GM21381 (cell line): ENCODE measurements at regions not wholly inside any gene's neighbourhood (a gene's known extent, or its start where the extent isn't known, plus 50 kb on each side); places are given as distances from the start of the nearest gene placed in this dataset.

Source experiments
- ATAC-seq: cut with Tn5 transposase; IDR thresholded peaks from one replicate; pipeline ENCODE4 v1.9.1; 2021; ENCODE audit warnings: mild to moderate bottlenecking, moderate library complexity; ENCODE audit not compliant: unreplicated experiment

DNA sequence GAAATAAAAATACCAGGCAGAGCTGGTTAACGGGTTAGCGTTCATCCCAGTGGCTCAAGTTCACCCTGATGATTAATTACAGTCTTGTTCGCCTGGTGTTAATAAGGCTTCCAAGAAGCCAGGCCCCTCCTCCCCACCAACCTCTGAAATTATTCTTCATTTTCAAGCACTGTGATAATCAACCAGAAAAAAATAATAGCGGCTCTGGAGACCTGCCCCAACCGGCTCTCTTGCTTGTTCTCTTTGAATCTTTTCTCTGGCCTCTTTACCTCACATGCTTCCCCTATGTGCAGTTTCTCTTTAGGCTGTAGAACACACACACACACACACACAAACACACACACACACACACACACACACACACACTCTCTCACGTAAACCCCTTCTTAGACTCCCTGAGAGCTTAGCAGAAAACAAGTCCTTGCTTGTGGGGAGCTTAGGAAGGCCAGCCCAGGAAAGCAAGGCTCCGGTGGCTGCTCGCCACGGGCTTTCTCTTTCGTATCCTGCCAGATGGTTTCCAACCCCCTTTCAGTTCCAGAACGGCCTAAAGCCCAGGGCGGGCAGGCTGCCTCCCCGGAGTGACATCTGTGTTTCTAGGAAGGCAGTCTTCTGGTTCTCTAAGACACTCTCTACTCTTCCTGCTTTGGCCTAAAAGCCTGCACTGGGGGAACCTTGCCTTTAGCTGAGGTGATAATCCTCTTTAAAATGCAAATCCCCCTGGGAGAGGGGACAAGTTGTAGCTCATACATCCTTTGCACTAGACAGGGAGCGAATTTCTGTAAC, 106.4 kb upstream of the SESN3 start:
- peak; percentile 92 for ATAC-seq

DNA sequence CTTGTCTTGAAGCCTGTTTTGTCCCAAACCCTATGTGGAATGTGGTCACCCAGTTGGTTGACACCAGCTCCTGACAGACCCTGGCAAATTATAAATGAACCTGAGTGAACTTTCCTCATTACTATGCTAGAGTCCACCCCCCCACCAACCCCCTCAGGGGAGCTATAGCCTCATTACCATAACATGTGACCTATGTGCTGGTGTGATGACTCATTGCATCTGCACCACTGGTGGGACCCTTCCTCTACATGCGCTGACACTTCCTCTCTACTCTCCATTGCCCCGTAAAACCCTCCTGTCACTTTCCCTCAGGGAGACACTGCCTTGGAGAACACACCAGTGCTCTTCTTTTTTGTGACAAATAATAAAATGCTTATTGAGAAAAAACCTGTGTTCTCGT, 105.0 kb upstream of the SESN3 start:
- no peak for ATAC-seq

DNA sequence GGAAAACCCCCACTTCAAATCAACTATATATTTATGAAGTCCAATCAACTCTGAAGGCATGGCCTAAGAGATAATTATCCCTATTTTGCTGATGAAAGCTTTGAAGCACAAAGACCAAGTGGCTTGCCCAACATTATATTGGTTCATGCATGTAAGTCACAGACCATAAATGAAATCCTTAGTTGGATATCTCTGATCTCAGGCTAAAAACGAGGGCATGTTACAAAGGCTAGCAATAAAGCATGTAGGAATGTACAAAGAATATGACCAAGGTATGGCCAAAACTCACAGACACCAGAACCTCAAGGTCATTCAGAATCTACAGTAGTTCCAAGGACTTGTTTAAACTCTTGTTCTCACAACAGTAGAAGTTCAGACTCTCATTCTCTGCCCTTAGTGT, 100.2 kb upstream of the SESN3 start:
- no peak for ATAC-seq

DNA sequence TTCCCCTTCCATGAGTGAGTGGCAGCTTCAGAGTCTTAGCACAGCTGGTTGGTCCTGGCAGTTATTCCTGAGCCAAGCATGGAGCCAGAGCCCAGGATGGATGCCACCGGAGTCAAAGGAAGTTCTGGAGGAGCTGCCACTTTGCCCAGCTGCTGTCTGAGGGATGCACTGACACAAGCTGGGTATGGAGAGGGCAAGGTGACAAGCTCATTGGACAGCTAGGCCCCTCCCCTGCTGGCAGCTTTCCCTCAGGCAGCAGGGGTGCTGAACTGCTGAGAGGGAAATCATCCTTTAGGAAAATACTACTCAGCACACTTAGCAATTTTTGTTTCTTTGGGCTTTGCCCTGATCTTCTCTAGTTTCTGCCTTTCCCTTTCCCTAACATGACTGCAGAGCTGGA, 99.3 kb upstream of the SESN3 start:
- no peak for ATAC-seq

DNA sequence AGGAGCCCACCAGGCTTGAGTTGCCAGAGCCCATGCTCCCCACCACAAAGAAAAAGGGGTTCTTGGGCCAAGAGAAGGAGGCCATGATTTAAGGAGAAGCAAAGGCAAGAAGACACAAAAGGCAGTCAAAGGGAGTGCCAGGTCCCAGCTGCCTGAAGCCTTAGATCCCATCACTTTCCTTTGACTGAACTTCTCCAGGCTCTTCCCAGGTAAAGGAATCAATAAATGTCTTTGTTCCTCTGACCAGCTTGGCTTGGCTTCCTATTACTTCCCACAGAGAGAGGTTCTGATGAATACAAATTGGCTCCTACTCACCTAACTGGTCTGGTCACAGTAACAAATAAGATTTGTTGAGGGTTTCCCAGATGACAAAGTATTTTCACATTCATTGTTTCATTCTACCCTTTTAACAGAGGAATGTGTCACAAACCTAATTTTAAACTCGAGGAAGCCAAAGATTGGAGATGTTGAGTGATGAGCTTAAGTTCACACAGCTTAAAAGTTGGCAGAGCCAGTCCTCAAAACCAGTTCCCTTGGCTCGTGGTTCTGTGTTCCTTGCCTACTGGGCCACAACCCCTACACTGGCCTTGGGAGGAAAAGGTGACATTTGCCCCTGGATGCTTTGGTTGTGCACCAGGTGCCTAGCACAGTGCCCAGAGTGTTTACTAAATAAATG, 96.4 kb upstream of the SESN3 start:
- ATAC-seq = no peak

DNA sequence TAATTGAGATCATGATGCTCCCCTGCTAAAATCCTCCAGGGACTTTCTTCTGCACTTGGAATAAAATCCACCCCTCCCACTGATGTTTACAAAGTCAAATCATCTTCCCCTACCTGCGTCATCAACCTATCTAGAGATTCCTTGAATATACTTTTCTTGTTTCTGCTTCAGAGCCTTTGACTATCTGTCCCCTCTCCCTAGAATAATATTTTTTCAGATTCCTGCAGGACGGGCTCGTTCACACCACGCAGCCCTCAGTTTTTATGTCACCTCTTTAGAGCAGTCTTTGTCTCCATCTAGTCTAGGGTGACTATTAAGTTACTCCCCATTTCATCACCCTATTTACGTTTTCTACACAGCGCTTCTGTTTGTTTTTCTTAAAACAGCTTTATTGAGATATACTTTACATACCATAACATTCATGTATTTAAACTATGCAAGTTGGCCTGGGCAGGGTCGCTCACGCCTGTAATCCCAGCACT, 94.8 kb upstream of the SESN3 start:
- no peak for ATAC-seq

DNA sequence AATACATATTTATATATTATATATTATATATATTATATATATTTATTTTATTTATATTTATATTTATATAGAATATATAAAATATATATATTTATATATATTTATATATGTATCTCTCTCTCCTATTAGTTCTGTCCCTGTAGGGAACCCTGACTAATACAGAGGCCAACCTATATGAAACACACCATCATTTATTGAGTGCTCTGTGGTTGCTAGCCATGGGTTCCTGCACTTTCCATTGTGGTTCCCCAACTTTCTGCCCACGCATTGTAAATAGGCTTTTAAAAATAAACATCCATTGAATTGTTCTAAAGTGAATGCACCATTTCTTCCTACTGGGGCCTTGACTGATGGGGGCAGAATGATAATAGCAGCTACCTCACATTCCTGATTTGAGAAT, 93.8 kb upstream of the SESN3 start:
- ATAC-seq = no peak

DNA sequence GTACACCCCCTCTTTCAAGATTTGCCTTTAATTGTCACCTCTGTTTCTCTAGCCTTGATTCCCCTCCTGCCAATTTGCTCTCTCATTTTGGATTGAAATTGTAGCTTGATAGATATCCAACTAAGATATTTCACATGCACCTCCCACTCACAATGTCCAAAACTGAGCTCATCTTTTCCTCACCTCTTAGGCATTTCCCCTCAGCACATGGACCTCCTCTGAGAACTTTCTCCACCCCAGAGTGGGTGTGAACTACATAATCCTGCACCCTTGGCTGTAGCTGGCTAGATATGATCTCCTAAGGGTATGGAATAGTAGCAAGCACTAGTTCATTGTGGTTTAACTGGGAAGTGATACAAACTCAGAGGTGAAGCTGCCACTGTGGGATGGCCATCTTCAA, 91.5 kb upstream of the SESN3 start:
- ATAC-seq = no peak

DNA sequence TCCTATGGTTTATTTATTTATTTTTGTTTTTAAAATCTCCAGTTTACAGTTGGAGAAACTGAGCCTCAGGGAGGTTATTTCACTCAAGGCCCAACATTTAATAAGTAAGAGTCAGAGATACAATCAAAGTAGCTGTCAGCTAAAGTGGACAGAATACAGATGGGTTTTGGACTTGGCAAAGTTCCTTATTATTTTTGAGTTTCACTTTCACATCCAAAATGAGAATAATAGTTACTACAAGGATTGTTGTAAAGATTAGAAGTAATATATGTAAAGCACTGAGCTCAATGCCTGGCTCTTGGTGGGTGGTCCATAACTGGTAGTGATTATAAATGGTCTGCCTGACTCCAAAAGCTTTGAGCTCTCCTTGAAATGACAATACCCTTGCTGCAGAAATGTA, 87.5 kb upstream of the SESN3 start:
- ATAC-seq = no peak

DNA sequence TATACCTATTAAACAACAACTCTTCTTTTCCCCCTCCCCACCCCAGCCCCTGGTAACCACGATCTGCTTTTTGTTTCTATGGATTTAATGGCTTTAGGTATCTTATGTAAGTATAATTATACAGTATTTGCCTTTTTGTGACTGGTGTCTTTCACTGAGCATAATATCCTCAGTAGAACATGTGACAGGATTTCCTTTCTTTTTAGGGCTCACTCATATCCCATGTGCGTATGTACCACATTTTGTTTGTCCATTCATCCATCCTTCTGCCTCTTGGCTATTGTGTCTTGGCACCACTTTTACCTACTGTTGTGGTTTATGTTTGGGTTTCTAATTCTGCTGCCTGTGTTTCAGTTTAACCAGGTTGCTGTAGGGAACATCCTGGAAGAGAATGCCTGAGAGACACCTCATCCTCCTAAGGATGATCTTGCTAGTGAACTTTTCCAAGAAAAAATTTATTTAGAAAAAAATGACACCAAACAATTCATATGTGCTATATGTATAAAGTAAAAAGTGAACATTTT, 77.6 kb upstream of the SESN3 start:
- ATAC-seq = no peak

DNA sequence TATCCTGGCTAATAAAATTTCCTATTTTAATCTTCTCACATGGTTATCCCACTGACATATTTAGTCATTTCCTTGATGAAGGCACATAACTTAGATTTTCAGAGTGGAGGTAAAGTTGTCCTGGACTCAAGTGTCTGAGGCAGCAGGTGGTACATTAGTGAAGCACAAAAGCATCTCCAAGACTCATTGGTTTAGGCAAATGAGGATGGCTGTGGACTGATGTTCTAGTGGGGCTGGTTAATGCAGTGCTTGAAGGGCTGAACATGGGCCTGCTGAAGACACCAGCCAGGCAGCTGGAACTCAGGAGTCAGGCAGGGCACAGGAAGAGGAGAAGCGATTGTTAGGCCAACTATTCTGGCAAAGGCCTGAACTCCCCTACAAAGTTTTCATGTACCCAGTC, 76.3 kb upstream of the SESN3 start:
- no peak for ATAC-seq

DNA sequence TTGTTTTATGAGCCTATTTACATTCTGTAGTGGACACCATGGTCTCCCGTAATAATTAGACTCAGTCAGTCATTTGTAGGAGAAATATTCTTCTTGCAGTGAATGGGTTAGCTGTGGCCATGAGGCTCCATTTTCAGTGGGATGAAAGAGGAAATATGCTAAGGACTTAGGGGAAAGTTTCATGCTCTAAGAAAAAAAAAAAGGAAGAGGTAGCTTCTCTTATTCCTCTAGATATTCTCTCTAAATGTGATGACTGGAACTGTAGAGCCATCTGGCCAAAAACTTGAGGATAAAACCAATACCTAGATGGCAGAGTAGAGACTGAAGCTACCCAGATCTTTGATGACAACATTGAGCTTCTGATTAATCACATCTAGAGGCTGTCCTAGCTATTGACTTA, 75.8 kb upstream of the SESN3 start:
- no peak for ATAC-seq

DNA sequence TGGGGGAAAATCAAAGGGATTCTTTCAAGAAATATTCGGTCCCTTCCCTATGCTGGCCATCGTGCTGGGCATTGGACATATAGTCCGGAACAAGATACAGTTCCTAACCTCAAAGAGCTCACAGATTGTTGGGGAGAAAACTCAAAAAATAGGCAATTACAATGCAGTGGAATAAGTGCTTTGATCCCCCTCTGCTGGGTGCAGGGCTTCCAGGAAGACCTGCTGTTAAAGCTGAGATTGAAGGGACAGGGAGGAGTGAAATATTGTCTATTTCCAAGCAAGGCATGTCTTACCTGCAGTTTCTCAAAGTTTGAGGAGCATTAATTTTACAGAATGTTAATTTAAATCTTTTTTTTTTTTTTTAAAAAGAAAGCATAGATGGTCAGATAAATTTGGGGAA, 75.1 kb upstream of the SESN3 start:
- no peak for ATAC-seq

DNA sequence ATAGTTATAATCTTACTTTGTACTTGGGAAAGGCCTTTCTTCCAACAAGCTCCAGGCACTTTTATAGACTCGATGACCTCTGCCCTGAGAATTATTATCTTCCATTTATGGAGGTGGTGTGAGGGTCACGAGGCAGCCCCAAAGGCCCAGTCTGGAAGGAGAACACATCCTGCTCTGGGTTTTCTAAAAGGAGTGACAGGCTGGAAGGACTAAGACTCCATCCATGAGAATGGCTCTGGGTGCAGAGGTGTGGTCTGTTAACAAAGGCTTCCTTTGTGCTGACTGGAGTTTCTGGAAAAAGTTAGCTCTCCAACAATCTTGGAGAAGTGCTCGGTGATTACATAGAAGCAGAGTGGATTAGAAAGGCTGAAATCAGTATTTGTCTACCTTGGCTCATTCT, 74.7 kb upstream of the SESN3 start:
- ATAC-seq = no peak

DNA sequence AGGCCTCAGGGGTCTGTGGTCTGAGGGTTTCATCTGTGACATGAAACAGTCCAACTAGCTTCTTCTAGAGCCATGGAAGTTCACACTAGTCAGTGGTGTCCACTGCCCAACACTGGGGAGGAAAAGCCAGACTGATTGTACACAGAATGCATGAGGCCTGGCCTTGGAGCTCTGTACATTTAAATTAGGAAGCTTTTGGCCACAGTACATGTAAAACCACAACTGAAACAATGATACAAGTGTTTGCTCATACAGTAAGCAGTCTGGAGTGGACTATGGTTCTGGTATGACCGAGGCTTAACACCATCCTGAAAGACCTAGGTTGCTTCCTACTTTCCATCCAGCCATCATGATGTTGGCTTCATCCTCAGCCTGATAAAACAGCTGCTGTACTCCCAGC, 73.8 kb upstream of the SESN3 start:
- ATAC-seq = no peak

DNA sequence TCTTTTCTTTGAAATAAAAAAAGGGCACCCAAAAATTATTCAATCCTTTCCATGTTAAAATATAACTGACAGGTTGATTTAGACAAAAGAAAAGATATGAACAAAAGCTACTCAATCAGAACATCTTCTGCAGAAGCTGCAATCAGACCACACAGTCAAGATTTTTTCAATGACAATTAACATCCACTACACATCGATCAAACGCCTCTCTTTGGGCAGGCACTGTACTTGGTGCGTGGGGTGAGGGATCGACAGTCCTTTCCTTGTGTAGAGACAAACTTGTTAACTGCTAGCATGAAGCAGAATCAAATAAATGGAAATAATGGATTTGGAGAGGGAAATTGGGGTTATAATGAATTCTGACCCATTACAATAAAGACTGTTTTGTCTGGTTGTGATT, 71.2 kb upstream of the SESN3 start:
- no peak for ATAC-seq

DNA sequence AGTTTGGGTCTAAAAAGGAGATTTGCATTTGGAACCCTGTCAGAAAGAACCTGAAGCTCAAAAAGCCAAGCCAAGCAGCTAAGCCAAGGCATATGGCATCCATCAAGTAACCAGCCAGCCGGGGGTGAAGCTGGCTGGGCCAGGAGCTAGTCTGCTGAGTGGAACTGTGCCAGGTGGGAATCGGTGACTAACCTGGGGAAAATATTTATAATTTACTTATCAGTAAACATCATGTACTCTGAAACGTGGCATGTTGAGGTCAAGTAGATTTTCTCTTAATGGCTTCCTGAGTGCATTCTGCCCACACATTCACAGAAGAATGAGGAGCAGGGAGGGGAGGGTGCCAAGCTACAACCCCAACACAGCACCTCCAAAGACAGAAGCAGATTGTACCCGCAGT, 70.5 kb upstream of the SESN3 start:
- ATAC-seq = no peak

DNA sequence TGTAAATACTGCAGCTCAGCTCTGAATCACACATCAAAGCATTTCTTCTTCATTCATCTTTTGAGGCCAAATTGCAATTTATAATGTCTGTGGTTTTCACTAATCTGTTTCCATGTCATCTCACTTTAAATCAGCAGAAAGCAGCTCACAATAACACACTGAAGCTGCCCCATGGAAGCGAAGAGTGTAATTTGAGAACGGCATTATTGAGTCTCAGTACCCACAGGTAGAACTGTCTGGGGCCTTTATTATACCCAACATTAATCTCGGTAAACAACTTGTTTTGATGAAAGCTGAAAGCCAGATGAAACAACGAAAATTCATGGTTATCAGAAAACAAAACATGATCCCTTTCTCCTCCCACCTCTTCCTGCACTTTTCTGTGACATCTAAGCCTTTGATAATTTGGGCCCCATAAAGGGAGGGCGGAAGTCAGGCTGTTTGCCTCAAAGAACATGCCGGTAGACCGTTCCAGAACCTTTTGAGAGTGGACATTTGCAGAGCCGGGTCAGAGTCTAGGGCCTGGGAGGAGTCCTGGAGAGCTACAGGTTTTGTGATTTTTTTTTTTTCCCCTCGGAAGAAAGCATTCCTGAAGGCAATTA, 68.2 kb upstream of the SESN3 start:
- ATAC-seq = no peak

DNA sequence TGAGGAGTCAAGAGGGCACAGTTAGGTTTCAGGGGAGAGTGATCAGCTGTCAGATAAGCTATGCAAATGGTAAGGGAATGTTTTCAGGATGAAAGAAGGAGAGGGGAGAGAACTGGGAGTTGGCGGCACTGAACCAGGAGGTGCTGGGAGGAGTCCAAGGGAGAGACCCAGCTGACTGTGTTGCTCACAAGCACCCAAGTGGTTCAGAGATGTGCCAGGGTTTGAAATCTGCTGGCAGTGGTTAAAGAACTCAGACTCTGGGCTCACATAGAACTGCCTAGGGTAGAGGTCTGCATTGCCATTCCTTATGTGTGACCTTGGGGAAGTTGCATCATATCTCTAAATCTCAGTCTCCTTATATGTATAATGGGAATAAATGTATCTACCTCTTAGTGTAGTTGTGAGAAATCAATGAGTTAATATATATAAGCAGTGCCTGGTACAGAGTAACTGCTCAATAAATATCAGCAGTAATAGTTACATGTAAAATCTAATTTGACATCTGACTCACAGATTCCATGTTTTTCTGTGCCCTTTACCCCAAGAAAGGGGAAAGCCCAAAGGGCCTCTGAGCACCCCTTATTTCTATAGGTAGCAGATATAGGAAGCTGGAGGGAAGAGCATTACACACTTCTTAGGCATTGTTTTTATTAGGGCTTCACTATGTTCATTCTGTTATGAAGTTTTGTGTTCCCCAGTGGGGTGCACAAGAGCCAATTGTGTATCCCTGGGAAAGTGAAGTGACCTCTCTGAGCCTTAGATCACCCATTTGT, 66.9 kb upstream of the SESN3 start:
- ATAC-seq = no peak

DNA sequence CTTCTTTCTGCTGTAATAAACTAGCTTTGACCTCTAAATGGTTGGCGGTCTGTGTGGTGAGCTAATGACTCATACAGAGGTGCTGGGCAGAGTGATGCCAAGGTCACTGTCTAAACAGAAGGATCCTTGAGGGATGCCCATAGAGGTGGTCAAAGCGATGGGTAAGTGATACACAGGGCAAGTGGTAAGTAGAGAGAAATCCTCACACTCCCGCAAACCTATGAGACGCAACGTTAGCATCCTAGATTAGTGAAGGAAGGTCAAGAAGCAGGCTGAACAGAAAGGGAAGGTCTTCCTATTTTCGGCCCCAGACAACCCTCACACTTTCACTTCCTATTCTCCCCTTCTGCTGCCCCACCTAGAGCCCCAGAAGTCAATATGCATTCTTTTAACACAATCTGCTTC, 65.6 kb upstream of the SESN3 start:
- ATAC-seq = peak; percentile 93

DNA sequence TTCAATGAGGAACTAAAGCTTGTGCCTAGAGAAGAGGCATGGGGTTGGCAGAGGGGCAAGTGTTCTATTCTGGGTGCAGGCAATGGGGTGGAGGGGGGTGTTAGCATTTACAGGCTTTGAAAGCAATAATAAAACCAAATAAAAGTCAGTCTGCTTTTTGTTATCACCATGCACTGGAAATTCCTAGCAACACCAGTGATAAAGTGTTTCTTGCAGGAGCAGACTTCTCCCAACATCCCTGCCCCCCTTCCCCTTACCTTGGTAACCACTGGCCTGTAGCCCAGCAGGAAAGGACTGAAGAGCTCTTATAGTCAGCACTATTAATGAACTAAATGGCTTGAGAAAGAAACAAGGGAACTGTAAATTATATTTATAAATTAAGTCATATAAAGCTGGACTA, 65.2 kb upstream of the SESN3 start:
- ATAC-seq = no peak
